HG03442 (cell line): ENCODE measurements at regions not wholly inside any gene's neighbourhood (a gene's known extent, or its start where the extent isn't known, plus 50 kb on each side); places are given as distances from the start of the nearest gene placed in this dataset.
"Not testable (repeated sequence)": the region's sequence is repeated elsewhere in the genome, so short reads cannot be mapped to it uniquely, and the experiment has no call there.

Experiments
- ATAC-seq: cut with Tn5 transposase; IDR thresholded peaks from one replicate; pipeline ENCODE4 v1.9.1; 2021; ENCODE audit warnings: mild to moderate bottlenecking, moderate library complexity; ENCODE audit not compliant: unreplicated experiment

DNA sequence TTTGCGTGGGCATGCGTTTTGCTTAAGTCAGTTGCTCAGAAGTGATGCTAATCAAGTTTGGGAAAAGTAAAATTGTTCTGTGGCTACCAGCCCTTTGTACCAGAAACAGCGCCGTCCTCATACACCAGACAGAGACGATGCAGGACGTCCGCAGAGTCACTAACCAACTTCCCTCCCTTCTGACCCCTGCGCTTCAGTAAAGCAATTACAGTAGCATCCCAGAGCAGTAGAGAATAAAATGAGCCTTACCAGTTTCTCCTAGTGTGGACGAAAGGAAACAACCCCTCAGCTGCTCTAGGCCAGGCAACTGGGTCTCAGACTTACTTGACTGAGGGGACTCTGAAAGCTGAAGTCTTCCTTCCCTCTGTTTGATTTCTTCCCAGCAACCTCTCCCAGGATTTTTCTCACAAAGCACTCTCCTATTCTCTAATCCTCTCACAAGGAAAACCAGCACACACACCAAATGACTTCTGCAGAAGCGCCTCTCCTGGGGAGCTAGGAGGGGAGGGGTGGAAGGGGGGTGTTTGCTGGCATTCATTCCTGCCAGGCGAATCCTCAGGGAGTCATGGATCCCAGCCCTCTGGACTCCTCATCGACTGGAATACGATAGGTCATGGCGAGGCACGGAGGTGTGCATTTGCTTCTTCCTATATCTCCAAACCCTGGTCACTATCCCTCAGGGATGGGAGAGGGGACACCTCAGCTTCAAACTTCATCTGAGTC is 56.0 kb upstream of the MID1 start:
- ATAC-seq, result no peak

- no peak for ATAC-seq
Observed at GRCh38 chrX:10677490-10677889, 57.1 kb upstream of the MID1 start.

DNA sequence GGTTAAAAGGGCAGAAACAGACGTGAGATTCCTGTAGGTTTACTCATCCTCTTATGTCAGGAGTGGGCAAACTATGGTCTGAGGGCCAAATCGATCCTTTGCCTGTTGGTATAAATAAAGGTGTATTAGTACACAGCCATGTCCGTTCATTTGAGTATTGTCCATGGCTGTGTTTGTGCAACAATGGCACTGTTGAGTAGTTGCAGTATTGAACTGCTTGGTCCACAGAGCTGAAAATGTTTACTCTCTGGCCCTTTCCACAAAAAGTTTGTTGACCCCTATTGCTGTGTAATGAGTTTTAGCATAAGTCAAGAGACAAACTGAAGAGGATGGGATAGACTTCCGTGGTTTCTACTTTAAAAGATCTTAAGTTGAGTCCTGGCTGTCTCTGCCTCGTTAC is 59.0 kb upstream of the MID1 start:
- ATAC-seq, result no peak

DNA sequence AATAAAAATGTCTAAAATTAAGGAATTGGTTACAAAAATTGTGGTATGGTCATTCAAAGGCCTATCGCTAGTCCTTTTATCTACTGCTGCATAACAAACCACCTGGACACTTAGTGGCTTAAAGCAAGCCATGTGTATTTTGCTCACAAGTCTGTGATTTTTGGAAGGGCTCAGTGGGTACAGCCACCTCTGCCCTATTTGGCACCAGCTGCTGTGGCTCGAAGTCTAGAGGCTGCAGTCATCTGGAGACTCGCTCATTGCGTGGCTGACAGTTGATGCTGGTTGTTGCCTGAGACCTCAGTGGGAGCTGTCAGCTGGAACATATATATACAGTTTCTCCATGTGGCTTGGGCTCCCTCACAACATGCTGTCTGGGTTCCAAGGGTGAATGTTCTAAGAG is 60.8 kb upstream of the MID1 start:
- no peak for ATAC-seq

- not testable (repeated sequence) for ATAC-seq
Observed at GRCh38 chrX:10683631-10684030, 63.2 kb upstream of the MID1 start.

DNA sequence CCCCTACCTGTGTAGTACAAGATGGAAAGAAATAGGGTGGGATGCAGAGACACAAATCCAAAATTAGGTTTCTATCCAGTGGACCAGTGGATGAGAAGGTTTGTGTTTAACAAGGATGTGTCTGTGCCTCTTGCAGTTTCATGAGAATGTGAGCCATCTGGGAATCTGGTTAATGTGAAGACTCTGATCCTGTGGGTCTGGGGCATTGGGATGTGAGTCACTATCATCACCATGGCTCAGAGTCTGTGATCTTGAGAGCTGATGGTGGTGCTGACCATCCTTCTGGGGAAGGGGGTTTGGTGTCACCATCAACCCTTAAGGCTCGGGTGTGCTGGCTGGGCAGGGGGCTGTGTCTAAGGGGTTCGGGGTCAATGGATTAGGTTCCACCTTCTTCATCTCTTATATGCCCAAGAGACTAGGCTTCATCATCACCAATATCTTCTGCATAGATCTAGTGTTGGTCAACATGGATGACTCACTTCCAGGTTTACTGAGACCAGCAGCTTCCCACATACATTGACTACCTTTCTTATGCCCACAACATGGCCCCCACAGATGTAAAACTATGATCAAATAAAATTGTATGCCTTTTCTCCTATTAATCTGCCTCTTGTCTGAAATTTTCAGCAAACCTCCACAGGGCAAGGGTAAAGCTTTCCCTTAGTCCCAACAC is 65.7 kb upstream of the MID1 start:
- no peak for ATAC-seq

GRCh38 chrX:10691751-10692150 is 71.4 kb upstream of the MID1 start:
- ATAC-seq, result not testable (repeated sequence)

- ATAC-seq, result no peak
Observed at GRCh38 chrX:10697616-10698317, 77.4 kb upstream of the MID1 start.

GRCh38 chrX:10698318-10698640 is 77.9 kb upstream of the MID1 start:
- ATAC-seq, result no peak

DNA sequence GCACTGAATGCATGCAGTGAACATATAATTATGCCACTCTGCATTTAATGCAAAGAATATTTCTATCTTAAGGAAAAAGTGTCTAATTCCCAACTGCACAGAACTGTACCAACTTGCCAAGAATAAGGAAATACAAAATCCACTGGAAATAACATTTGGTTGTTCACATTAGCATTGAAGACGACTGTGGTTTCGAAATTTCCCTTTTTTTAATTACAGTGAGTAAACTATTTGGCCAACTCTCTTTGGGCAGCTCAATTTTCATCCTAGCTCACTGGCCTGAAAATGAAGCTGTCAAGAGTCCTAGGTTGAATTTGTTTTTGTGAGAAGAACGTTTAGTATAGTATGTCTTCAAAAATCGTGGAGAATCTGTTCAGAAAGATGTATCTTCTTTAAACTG is 81.6 kb upstream of the MID1 start:
- ATAC-seq, result no peak

- ATAC-seq, result not testable (repeated sequence)
Observed at GRCh38 chrX:10706342-10706741, 86.0 kb upstream of the MID1 start.

- no peak for ATAC-seq
Observed at GRCh38 chrX:10707773-10708172, 87.4 kb upstream of the MID1 start.

DNA sequence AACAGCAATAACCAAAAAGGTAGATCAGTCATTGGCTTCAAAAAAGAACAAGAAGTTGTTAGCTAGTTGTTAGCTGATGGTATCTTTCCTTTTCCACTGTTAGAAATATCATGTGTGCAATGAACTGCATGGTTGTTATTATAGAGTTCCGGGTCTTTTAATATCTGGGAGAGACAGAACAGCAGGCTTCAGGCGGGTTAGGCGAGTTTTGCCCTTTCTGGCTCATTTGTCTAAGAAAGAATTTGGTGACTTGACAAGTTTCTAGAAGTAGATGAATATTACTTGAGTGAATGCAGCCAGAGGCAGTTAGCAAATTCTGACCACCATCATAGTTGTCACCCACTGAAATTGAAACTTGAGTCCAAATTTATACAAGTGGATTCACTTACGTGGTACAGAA is 88.9 kb upstream of the MID1 start:
- ATAC-seq, result no peak

DNA sequence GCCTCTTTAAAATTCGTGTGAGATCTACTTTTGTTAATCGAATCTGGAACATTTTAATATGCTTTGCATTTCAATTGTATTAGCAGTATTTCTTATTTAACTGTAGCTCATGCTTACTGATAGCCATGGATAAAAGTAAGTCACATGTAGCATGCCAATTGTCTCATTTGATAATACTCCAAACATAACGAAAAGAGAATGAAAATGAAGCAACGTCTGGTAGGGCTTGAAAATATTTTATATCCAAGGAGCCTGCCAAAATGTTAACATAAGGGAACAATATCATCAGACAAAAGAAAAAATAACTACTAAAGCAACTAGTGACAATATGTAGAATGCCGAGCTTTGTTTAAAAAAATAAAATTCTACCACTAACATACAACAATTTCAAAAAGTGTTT is 94.1 kb upstream of the MID1 start:
- ATAC-seq, result no peak

GRCh38 chrX:10722851-10723250 is 102.5 kb upstream of the MID1 start:
- no peak for ATAC-seq

GRCh38 chrX:10725071-10725470 is 104.7 kb upstream of the MID1 start:
- ATAC-seq, result peak; percentile 49

- ATAC-seq, result no peak
Observed at GRCh38 chrX:10726647-10727046, 106.3 kb upstream of the MID1 start.

DNA sequence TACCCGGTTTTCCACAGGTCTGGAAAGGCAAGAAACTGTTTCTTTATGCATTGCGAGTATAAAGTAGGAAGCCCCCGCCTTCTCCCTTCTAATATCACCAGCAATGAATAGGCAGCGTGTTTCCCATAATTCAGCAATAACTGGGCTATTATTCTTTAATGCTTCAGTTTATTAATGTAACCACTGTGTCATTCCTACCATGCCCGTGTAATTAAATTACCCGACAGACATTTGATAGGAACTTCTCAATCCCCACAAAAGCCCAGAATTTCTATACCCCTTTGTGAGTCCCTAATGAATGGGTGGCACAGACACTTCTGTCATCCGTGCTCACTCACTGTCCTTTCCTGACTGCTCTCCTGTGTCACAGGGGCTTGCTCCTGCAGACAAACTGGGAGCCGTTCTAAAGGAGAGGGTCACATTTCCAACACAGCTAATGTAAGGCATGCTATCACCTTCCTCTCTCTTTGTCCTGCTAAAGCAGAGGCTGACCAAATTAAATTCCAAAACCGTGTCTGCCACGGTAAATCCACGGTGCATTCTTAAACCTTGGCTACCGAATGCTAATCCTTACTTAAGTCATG is 108.5 kb upstream of the MID1 start:
- no peak for ATAC-seq

- ATAC-seq, result no peak
Observed at GRCh38 chrX:10739426-10739825, 119.0 kb upstream of the MID1 start.

DNA sequence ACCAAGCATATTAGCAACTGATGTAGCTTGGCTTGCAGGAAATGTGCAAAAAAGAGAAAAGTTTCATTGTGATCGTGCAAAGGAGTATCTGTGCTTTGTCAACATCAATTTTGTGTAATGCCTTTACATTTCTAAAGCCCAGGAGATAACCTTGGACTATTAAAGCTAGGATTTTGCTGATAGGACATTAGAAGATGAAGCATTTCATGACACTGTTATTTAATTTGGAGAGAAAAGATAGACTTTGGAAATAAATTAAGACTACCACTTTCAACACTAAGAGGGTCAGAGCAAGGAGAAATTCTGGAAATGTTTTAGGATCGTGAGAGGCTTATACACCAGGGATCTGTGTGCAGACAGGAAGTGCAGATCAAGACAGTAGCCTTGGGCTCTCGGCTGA is 120.6 kb upstream of the MID1 start:
- ATAC-seq, result no peak

- no peak for ATAC-seq
Observed at GRCh38 chrX:10741550-10741949, 121.2 kb upstream of the MID1 start.

DNA sequence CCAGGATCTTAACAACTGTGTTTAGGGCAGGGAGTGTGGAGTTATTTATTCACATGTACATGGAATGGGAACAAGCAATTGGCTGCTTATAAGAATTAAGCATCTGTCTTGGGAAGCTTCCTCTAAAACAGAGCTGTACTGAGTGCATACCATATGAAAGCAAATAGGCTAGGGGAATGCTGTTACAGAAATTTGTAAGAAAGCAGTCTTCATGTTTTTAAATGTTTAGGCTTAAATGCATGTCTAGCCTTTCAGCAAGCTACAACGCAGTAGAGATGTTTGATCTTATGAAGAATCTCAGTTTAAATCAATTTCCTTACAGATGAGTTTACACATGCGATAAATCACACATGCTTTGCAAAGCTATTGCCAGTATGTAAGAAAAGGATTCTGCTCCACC is 123.1 kb upstream of the MID1 start:
- no peak for ATAC-seq
